HFF-Myc (cell line): ENCODE measurements at regions not wholly inside any gene's neighbourhood (a gene's known extent, or its start where the extent isn't known, plus 50 kb on each side); places are given as distances from the start of the nearest gene placed in this dataset.

Experiments used
- DNase-seq: peaks from one replicate; pipeline ENCODE4 v3.0.0-alpha.2; 2011; ENCODE audit warnings: low read depth; ENCODE audit errors: extremely low read depth
- H3K4me3 ChIP-seq: replicated peaks from 2 replicates; pipeline ENCODE4 v1.5.1; 2011; ENCODE audit warnings: low read depth, mild to moderate bottlenecking, control low read depth, low read length
- TF ChIP-seq, protein P1 (sequence below): IDR thresholded peaks from 2 replicates; pipeline ENCODE4 v1.5.1; 2012; ENCODE audit warnings: mild to moderate bottlenecking, low read depth, low read length, control low read depth; ENCODE audit errors: missing control alignments

GRCh38 chr7:119888251-119888650 is 384.7 kb upstream of the KCND2 start:
- DNase-seq = no peak

DNA sequence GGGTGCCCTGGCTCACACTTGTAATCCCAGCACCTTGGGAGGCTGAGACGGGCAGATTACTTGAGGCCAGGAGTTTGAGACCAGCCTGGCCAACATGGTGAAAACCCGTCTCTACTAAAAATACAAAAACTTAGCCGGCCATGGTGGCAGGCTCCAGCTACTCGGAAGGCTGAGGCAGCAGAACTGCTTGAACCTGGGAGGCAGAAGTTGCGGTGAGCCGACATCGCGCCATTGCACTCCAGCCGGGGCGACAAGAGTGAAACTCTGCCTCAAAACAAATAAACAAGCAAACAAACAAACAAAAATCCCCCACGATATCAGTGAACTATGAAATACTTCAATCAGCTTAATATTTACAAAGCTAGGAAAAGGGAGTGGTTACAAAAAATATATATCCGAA is 382.3 kb upstream of the KCND2 start:
- H3K4me3 ChIP-seq = no peak overlapping the region
- DNase-seq = no peak
- TF ChIP-seq, protein P1, sequence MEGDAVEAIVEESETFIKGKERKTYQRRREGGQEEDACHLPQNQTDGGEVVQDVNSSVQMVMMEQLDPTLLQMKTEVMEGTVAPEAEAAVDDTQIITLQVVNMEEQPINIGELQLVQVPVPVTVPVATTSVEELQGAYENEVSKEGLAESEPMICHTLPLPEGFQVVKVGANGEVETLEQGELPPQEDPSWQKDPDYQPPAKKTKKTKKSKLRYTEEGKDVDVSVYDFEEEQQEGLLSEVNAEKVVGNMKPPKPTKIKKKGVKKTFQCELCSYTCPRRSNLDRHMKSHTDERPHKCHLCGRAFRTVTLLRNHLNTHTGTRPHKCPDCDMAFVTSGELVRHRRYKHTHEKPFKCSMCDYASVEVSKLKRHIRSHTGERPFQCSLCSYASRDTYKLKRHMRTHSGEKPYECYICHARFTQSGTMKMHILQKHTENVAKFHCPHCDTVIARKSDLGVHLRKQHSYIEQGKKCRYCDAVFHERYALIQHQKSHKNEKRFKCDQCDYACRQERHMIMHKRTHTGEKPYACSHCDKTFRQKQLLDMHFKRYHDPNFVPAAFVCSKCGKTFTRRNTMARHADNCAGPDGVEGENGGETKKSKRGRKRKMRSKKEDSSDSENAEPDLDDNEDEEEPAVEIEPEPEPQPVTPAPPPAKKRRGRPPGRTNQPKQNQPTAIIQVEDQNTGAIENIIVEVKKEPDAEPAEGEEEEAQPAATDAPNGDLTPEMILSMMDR = no peak

More at GRCh38 chr7:119888251-119888650, 384.7 kb upstream of the KCND2 start:
- TF ChIP-seq, protein P1 = no peak
- no peak overlapping the region for H3K4me3 ChIP-seq

GRCh38 chr7:119895320-119895719 is 377.7 kb upstream of the KCND2 start:
- TF ChIP-seq, protein P1 = no peak
- DNase-seq = no peak
- no peak overlapping the region for H3K4me3 ChIP-seq

DNA sequence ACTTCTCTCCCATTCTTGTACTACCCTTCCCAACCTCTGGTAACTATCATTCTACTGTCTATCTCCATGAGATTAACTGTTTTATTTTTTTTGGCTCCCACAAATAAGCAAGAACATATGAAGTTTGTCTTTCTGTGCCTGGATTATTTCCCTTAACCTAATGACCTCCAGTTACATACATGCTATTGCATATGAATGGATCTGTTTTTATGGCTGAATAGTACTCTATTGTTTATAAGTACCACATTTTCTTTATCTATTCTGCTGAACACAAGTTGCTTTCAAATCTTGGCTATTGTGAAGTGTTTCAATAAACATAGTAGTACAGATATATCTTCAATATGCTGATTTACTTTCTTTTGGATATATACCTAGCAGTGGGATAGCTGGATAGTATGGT is 376.6 kb upstream of the KCND2 start:
- H3K4me3 ChIP-seq = no peak overlapping the region
- TF ChIP-seq, protein P1 = no peak
- no peak for DNase-seq

GRCh38 chr7:119900996-119901672 is 371.8 kb upstream of the KCND2 start:
- no peak overlapping the region for H3K4me3 ChIP-seq
- TF ChIP-seq, protein P1 = no peak
- no peak for DNase-seq

GRCh38 chr7:119903085-119903484 is 369.9 kb upstream of the KCND2 start:
- TF ChIP-seq, protein P1 = no peak
- H3K4me3 ChIP-seq = no peak overlapping the region
- no peak for DNase-seq

DNA sequence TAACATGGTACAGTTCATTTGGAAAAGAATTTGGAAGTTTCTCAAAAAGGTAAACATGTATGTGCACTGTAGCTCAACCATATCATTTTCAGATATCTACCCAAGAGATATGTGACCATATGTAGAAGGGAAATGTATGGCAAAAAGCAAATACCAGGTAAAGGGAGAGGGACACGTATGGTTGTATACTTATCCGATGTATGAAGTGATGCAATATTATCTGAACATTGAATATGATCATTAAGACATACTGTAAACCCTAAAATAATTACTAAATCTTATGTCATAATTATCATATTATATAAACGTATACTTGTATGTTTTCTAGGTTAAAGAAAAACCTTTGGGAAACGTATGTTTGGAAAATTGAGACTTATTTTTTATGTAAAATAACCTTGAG is 367.5 kb upstream of the KCND2 start:
- TF ChIP-seq, protein P1 = no peak
- DNase-seq = no peak

More for the DNA sequence above, 367.5 kb upstream of the KCND2 start:
- no peak overlapping the region for H3K4me3 ChIP-seq
